NCI-H128 (cell line): ENCODE measurements at regions not wholly inside any gene's neighbourhood (a gene's known extent, or its start where the extent isn't known, plus 50 kb on each side); places are given as distances from the start of the nearest gene placed in this dataset.
"Not testable (repeated sequence)": the region's sequence is repeated elsewhere in the genome, so short reads cannot be mapped to it uniquely, and the experiment has no call there.

Experiments
- DNase-seq: peaks from one replicate; lab custom pipeline; 2025; ENCODE audit not compliant: unreplicated experiment; lab: John Stamatoyannopoulos, UW

DNA sequence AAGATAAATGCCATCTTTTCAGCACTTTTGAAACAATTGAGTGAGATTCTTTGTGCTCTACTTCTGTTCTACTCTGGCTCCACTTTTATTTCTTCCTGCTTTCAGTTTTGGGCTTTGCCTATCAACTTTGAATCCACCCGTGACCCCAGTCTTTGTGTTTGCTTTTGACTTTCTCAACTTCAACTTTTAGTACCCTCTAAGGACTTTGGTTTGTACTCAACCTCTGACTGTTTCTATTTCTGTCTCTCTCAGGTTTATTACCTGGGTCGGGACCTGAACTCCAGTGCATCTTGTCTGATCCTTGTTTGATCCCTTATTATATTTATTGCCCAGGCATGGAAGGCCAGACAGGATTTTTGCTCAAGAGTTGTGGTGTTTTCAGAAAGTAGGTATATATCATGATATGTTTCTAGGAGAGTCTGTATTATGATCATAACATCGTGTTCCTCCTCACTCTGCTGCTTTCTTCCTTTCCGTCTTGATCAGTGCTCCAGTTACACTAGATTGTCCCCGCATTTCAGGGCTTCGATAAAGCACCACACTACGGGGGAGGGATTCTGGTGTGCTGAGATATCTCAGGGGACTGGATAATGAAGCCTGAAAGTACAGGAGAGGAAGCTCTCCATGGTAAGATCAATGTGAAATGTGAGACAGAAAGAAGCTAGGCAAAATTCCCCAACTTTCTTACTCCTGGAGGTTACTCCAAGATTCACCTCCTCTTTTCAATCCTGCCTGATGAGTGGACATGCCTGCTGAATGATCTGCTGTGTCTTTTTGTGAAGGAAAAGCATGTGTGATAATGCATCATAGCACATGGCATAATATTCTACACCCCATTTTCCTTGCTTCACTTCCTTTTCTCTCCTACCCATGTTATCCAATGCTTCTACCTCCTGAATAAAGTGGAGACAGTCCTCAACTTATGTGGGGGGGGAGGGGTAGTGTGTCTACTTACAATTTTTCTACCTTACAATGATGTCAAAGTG is 155.5 kb upstream of the GRIN3A start:
- no peak for DNase-seq

DNA sequence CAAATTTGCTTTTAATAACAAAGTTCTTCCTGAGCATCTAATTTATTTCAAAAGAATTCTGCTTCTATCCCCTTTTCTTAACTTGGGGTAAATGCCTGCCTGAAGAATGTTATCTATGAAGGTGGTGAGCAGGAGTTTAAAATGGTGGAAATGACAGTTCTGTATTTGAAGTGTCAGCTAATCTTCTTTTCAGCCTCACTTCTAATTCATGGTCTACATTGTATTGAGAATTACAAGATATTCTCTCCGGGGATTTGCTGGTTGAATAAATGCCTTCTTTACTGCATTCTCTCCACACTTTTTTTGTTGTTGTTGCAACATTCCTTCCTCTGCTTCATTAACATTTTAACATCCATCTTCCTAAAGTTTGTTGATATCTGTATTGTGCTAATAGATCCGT is 143.1 kb upstream of the GRIN3A start:
- no peak for DNase-seq

DNA sequence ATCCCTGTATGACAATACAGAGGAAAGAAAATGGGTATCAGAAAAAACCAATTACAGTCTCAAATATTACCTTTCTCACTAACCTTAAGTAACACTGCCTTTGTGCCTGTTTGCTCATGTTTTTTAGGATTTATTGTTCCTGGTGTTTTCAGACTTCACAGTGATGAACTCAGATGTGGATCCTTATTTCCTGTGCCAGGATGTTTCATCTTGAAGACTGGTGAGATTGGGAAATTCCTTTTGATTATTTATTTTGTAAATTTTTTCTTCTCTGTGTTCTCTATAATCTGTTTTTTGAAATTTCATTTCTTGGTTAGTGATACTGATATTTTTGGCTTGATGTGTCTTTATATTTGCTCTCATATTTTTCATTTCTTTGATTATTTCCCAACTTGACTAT is 142.4 kb upstream of the GRIN3A start:
- no peak for DNase-seq

DNA sequence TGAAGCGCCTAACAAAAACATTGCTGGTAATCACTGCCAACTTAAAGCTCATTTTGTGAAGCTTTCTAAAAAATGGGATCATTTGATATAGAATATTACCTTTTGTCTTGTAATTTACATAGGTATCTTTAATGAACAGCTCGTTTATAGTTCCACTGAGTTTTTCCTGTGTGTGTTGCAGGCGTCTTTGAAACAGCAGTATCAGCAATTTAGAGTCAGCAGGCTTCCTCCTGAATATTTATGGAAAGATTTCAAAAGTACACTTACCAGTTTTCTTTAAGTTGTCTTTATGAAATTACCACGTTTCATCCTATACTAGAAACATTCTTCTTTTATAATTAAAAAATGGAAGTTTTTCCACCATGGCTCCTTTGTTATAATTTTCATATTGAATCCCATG is 140.3 kb upstream of the GRIN3A start:
- DNase-seq, result no peak

DNA sequence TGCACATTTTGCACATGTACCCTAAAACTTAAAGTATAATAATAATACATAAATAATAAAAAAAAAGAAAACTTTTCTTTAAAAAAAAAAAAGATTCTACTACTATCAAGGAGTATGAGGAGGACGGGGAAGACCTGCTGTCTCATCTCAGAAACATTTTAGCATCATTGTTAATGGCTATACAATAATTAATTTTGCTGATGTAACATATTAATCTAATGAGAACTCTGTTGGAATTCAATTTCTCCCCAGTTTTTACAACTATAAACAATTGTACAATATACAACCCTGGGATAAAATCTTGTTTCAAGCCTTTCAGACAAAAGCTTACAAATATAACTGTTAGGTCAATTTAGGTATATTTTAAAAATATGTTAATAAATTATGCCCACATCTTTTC is 139.0 kb upstream of the GRIN3A start:
- no peak for DNase-seq

DNA sequence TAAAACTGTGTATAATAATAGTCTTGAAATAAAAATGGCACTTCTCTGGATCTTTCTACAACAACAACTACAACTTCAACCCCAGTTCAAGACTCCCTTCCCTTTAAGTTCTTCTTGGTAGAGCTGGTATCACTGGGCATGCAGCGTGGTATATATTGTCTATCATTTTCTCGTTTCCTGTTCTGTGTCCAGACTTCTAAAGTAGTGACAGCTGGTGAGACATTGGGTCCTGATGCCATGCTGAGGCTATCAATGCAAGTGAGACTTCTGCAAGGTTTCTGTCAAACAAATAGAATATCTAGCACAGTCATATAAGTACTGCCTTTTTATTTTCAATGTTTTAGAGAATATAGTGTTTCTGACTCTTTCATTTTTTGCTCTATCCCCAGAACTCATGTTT is 123.0 kb upstream of the GRIN3A start:
- DNase-seq, result no peak

DNA sequence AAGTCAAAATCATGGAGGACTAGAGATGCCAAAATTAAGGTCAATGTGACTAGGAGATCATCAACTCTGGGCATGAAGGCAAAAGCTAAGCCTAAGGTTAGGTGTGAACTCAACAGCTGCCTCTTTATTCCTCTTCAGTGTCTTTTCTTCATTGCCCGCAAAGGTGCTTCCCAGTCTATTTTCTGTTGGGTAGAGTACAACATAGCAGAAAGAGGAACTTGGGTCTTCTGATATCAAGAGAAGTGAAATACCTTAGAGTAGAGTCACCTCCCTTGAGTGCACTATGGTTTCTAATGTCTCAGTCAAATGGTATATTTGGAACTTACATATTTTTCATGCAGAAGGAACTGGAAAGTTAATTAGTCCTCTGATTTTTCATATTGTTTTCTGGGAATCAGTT is 122.5 kb upstream of the GRIN3A start:
- DNase-seq, result no peak

DNA sequence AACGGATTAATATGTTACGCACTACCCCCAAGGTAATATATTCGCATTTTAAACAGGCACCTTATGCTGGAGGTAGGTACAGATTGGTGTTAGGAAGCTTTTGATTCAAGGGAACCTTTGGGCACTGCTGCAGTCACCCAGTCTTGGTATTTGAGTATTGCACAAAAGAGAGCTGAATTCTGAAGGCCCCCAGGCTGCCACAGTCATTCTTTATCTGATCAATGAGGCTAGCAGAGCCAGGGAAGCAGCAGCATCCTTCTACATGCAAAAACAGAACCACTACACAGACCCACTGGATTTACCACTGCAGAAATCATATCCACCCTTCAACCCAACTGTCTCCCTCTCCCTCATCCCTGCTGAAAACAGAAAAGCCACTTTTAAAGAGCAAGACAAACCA is 121.2 kb upstream of the GRIN3A start:
- DNase-seq, result no peak

DNA sequence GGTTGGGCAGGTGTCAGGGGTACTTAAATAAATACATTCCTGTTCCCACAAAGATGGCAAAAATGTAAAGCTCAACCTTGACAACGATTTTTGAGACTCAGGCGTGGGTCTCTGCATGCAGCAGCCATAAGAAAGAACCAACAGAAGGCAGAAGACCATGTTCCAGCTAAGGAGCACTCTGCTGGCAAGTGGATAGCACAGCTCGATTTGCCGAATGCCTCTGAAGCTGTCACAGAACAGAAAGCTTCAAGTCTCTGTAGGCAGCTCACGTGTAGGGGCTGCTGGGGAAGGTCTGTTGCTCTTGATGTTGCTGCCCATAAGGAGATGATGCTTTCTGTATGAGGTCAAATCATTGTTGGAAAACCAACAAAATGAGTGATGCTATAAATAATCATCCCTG is 119.6 kb upstream of the GRIN3A start:
- DNase-seq, result no peak

DNA sequence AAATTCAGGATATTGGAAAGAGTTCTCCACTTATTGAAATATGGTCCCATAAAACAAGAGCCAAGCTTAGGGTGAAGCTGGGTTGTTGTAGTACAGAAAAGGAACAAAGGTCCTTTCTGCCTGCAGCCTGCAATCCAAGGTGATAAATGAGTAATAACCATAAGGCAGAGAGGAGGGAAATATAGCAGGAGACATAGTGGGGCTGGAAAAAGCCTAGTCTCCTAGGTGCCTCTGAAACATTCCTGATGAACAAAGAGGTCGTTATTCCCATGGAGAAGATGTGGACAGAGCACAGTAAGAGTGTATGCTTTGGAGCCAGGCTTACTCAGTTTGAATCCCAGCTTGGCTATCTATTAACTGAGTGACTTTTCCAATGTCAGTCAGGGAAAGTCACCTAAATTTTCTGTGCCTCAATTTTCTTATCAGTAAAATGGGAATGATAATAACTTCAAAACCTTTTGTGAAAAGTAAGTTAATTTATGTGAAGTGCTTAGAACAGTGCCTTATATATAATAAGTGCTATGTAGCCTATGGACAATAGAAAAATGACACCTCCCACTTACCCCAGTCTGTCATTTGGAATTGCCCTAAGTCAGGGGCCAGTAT is 110.8 kb upstream of the GRIN3A start:
- DNase-seq, result no peak

DNA sequence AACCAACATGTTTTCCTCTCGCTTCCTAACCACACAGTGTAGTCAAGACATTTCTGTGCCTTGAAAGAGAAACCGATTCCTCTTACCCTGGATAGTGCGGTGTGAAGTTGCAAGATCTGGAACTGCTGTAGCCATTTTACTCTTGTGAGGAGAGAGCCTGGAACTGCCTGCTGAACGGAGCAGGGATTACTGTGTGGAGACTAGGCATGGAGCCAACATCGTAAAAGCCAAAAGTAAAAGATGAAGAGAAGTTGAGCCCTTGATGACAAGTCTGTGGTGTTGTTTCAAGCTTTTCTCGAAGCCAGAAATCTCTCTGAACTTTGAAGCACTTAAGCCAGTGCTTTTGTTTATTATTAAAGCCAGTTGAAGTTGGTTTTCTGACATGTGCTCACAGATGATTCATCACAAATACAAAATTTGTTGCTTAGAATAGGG is 110.1 kb upstream of the GRIN3A start:
- no peak for DNase-seq

DNA sequence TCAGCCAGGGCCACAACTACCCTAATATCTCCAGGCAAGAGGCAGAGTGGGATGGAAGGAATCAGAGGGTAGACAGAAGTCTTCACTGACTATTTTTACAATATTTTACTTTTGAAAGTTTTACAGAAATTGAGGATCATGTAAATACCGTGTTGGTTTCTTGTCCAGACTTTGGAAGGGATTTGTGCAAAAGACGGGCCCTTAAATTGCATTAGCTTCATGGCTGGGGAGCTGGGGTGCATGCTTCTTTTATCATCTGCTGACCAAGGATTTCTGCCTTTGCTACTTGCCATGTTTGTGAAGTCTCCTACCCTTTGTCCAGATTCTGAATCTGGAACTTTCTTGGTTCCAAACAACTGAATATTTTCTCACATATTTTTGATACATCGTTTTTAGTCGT is 107.7 kb upstream of the GRIN3A start:
- DNase-seq, result no peak

DNA sequence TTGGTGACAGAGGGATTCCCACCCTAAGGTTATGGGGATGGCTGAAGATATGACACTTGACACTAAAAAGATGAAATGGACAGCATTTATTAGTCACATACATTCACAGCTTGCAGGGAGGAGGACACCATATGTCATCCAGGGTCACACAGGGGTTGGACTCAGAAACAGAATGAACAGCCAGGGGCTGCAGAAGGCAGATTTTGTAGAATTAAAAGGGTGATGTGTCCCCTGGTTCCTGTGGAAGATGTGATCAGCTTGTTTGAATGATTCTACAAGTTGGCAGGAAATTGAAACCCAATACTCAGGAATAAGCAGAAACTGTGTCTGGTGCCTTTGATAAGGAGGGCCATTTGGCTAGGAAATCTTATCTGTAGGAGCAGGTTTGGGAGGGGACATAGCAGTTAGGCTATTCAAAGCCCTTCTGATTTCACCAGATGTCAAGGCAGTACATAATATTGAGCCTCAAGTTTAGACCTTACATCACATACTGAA is 102.3 kb upstream of the GRIN3A start:
- no peak for DNase-seq

DNA sequence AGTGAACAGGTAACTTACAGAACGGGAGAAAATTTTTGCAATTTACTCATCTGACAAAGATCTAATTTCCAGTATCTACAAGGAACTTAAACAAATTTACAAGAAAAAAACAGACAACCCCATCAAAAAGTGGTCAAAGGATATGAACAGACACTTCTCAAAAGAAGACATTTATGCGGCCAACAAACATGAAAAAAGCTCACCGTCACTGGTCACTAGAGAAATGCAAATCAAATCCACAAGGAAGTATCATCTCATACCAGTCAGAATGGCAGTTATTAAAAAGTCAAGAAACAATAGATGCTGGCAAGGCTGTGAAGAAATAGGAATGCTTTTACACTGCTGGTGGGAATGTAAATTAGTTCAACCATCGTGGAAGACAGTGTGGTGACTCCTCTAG is 100.5 kb upstream of the GRIN3A start:
- not testable (repeated sequence) for DNase-seq

DNA sequence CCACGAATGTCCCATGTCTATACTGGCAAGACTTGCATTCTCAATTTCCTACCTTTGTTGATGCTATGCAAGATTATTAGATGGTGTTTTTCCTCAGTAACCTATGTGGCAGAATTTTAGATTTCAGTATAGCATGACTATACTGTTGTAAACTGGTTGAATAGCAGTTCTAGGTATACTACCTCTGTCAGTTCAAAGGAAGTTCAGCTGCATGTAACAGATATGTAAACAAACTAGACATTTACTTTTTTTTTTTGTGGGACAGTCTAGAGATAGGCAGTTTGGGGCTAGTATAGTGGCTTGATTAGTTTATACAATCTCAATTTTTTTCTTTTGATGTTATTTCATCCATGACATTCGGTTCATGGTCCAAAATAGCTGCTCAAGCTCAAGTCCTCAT is 97.6 kb upstream of the GRIN3A start:
- DNase-seq, result no peak

DNA sequence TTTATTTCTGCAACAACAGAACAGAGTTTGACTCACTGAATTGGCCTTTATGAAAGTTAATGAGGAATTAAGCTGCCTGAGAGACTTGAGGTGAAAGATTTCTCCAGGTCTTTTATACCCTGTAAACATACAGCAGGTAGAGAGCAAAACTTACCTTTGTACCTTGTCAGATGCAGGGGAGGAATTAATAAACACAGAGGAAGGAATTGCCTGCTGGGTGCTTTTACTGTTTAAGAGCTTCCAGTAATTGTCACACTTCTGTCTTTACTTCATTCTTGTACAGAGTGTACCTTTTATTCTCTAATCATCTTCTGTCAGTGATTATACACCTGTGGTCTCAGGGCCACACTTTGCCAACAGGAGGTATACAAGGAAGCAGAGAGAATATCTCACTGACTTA is 94.0 kb upstream of the GRIN3A start:
- no peak for DNase-seq

DNA sequence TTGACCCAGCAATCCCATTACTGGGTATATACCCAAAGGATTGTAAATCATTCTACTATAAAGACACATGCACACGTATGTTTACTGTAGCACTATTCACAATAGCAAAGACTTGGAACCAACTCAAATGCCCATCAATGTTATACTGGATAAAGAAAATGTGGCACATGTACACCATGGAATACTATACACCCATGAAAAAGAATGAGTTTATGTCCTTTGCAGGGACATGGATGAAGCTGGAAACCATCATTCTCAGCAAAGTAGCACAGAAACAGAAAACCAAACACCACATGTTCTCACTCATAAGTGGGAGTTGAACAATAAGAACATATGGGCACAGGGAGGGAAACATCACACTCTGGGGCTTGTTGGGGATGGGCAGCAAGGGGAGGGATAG is 83.0 kb upstream of the GRIN3A start:
- DNase-seq, result not testable (repeated sequence)

DNA sequence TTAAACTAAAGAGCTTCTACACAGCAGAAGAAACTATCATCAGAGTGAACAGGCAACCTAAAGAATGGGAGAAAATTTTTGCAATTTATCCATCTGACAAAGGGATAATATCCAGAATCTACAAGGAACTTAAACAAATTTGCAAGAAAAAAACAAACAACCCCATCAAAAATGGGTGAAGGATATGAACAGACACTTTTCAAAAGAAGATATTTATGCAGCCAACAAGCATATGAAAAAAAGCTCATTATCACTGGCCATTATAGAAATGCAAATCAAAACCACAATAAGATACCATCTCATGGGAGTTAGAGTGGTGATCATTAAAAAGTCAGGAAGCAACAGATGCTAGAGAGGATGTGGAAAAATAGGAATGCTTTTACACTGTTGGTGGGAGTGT is 82.5 kb upstream of the GRIN3A start:
- DNase-seq, result not testable (repeated sequence)

DNA sequence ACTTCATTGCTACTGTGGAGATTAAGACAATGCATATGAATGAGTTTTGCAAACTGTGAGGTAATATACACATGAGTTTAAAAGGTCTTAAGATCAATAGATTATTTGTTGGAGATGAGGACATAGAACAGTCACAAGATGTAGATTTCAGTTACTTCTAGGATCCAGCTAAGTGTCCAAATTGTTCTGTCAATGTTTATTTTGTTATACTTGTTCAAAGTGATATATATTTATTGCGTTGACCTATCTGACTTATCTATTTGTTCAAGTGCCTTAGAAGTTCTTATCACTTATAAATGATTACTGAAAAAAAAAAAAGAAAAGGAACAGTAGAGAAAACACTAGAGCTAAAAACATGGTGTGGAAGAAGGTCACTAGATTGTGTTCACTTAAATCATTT is 75.6 kb upstream of the GRIN3A start:
- no peak for DNase-seq

DNA sequence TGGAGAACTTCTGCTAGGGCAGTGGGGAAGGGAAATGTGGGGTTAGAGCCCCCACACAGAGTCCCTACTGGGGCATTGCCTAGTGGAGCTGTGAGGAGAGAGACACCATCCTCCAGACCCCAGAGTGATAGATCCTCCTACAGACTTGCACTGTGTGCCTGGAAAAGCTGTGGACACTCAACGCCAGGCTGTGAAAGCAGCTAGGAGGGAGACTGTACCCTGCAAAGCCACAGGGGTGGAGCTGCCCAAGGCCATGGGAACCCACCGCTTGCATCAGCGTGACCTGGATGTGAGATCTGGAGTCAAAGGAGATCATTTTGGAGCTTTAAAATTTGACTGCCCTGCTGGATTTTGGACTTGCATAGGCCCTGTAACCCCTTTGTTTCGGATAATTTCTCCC is 69.4 kb upstream of the GRIN3A start:
- DNase-seq, result not testable (repeated sequence)

DNA sequence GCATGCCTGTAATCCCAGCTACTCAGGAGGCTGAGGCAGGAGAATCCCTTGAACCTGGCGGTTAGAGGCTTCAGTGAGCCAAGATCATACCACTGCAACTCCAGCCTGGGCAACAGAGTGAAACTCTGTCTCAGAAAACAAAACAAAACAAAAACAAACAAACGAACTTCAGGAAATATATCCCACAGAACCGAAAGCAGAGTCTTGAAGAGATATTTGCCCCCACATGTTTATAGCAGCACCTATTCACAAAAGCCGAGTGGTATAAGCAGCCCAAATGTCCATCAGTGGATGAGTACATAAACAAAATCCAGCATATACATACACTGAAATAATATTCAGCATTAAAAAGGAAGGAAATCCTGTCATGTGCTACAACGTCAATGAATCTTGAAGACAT is 57.6 kb upstream of the GRIN3A start:
- no peak for DNase-seq

DNA sequence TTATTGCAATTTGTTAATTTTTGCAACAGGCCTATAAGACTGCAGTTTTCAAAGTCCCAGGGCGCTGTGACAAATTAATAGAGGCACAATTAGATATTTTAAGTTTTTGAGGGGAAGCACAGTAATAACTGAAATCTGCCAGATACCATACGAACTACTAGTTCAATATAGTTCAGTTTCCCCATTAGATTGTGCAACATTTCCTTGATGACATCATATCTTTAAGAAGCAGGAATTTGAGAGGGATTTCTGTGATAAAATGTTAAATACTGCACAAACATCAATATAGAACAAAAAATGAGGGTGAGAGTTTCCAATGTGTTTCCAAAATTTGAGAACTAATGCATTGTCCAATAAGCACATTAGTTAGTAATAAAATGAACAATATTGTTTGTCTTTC is 56.7 kb upstream of the GRIN3A start:
- DNase-seq, result no peak
